Endodermal cell (in vitro differentiated cells): ENCODE measurements at regions not wholly inside any gene's neighbourhood (a gene's known extent, or its start where the extent isn't known, plus 50 kb on each side); places are given as distances from the start of the nearest gene placed in this dataset.

Source experiments
- DNase-seq: peaks from one replicate; pipeline ENCODE4 v3.0.0-alpha.2; 2017
- H3K27ac ChIP-seq: 2 replicates; pipeline ENCODE4 v1.5.1; 2013; ENCODE audit warnings: mild to moderate bottlenecking, low read depth, low read length, moderate library complexity
- H3K27me3 ChIP-seq: 2 replicates; pipeline ENCODE4 v1.6.1; 2013; ENCODE audit warnings: mild to moderate bottlenecking, low read length, moderate library complexity; ENCODE audit not compliant: insufficient read depth, control insufficient read depth, poor library complexity, severe bottlenecking
- H3K36me3 ChIP-seq: 2 replicates; pipeline ENCODE4 v1.7.0; 2013; ENCODE audit warnings: mild to moderate bottlenecking, low read length, moderate library complexity; ENCODE audit not compliant: control insufficient read depth, insufficient read depth
- H3K4me1 ChIP-seq: one replicate; pipeline ENCODE4 v1.7.0; 2013; ENCODE audit warnings: low read length; ENCODE audit not compliant: control insufficient read depth, insufficient read depth
- H3K4me3 ChIP-seq: 2 replicates; pipeline ENCODE4 v1.5.1; 2013; ENCODE audit warnings: mild to moderate bottlenecking, low read length, moderate library complexity
- H3K9ac ChIP-seq: 2 replicates; pipeline ENCODE4 v1.6.1; 2013; ENCODE audit warnings: mild to moderate bottlenecking, low read length, moderate library complexity; ENCODE audit not compliant: poor library complexity, severe bottlenecking; ENCODE audit errors: extremely low read depth
- H3K9me3 ChIP-seq: 2 replicates; pipeline ENCODE4 v1.6.1; 2013; ENCODE audit warnings: mild to moderate bottlenecking, low read length, moderate library complexity; ENCODE audit not compliant: control insufficient read depth
- H3K27ac Mint-ChIP-seq: 2 replicates; pipeline ENCODE4 v1.8.0; 2020; ENCODE audit warnings: mixed read lengths
- H3K27me3 Mint-ChIP-seq: 2 replicates; pipeline ENCODE4 v1.8.0; 2021; ENCODE audit warnings: mild to moderate bottlenecking, mixed read lengths; ENCODE audit not compliant: insufficient read depth
- H3K36me3 Mint-ChIP-seq: 2 replicates; pipeline ENCODE4 v1.8.0; 2020; ENCODE audit warnings: low read depth, mixed read lengths
- H3K4me1 Mint-ChIP-seq: 2 replicates; pipeline ENCODE4 v1.8.0; 2020; ENCODE audit warnings: mixed read lengths
- H3K4me3 Mint-ChIP-seq: 2 replicates; pipeline ENCODE4 v1.8.0; 2020; ENCODE audit warnings: mild to moderate bottlenecking, moderate library complexity, mixed read lengths
- H3K9me3 Mint-ChIP-seq: 2 replicates; pipeline ENCODE4 v1.8.0; 2020; ENCODE audit warnings: mild to moderate bottlenecking, mixed read lengths
- CTCF ChIP-seq: fragments of 200-600 bp; sonication (generic); conservative IDR thresholded peaks from 2 replicates; pipeline ENCODE4 v1.5.0; 2021; ENCODE audit warnings: antibody characterized with exemption, mild to moderate bottlenecking
- WGBS, 2 experiments: methylation state at CpG; one replicate each; pipeline versions ENCODE4 v1.1.5 to v1.1.7; 2013; ENCODE audit warnings: missing lambda C conversion rate in 2 of 2, mixed read lengths in 1 of 2; ENCODE audit not compliant: insufficient coverage in 1 of 2, insufficient read length in 1 of 2; 5-methylcytosine and 5-hydroxymethylcytosine counted together

DNA sequence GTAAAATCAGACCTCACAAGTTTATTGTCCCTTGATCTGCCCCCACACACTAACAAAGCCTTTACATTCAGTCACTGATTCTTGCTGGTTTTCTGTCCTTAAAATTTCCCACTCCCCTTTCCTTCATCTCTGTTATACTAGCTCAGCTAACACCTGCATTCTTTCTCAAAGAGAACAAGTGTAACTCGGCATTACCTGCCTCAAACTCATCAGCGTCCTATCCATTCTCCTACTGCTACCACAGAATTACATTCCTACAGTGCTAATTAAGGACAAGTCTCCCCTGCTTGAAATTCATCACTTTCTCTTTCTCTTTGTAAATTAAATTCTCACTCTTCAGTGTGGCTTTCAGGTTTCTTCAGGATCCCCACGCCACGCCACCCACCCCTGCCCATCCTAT is 773.2 kb downstream of the FRK start:
- H3K4me3 ChIP-seq, result no peak overlapping the region
- H3K4me3 Mint-ChIP-seq, result no peak overlapping the region
- H3K27ac ChIP-seq, result no peak overlapping the region
- no peaks in the 10 kb centered on the region for H3K27me3 ChIP-seq
- H3K27ac Mint-ChIP-seq, result no peak overlapping the region
- whole genome bisulfite sequencing, 2 experiments, result 82 to 93% methylated on average over 4 of the region's 4 CpGs
- H3K9me3 ChIP-seq, result no peaks in the 10 kb centered on the region
- DNase-seq, result no peak
- H3K4me1 ChIP-seq, result no peaks in the 10 kb centered on the region
- no peaks in the 10 kb centered on the region for H3K27me3 Mint-ChIP-seq
- H3K9me3 Mint-ChIP-seq, result no peaks in the 10 kb centered on the region
- H3K36me3 ChIP-seq, result no peaks in the 10 kb centered on the region
- no peaks in the 10 kb centered on the region for H3K36me3 Mint-ChIP-seq
- no peak overlapping the region for H3K9ac ChIP-seq
- no peak for TF ChIP-seq CTCF
- H3K4me1 Mint-ChIP-seq, result peaks cover 9% of the 10 kb centered on the region

DNA sequence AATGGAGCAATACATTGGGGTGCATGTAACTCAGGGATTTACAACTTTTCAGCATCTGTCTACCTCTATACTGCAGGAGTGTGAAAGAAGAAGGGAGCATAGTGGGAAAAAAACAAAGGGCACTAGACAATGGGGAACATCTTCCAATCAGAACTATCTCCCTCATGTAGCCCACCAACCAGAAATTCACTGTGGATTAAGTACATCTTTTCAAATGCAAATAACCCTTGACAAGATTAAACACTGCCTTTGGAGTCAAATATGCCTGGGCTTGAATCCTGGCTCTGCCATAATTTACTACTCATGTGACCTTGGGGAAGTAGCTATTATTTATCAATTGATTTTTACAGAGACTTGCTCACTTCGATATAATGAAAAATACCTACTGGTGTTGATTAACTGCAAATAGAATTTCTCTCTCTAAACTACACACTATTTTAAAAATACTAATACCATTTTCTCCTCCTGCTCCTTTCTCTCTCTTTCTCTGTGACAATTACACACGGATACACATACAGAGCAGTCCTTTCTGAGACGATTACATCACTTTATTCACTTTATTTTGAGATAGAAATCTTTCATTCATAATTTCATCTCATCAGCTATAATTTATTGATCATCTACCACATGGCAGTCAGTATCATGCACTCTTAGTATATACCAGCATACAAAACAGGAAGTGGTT is 783.7 kb downstream of the FRK start:
- WGBS, 2 experiments, result 90 to 93% methylated on average over 2 to 3 of the region's 3 CpGs
- no peak for DNase-seq
- no peaks in the 10 kb centered on the region for H3K4me1 ChIP-seq

GRCh38 chr6:115272311-115272710 is 788.4 kb downstream of the FRK start:
- peaks cover 14% of the 10 kb centered on the region for H3K9me3 Mint-ChIP-seq
- H3K27me3 ChIP-seq, result no peaks in the 10 kb centered on the region
- H3K4me3 ChIP-seq, result peak overlapping the region; percentile 39
- no peak for DNase-seq
- H3K4me1 ChIP-seq, result no peaks in the 10 kb centered on the region
- peaks cover 3% of the 10 kb centered on the region for H3K36me3 Mint-ChIP-seq
- no peak overlapping the region for H3K4me3 Mint-ChIP-seq
- no peaks in the 10 kb centered on the region for H3K4me1 Mint-ChIP-seq
- H3K9ac ChIP-seq, result no peak overlapping the region
- no peak overlapping the region for H3K27ac ChIP-seq
- no peaks in the 10 kb centered on the region for H3K36me3 ChIP-seq
- TF ChIP-seq CTCF, result no peak
- H3K27ac Mint-ChIP-seq, result no peak overlapping the region
- no peaks in the 10 kb centered on the region for H3K27me3 Mint-ChIP-seq
- H3K9me3 ChIP-seq, result peaks cover 26% of the 10 kb centered on the region

More for the DNA sequence above, 783.7 kb downstream of the FRK start:
- Histone ChIP-seq H3K27ac (no peak overlapping the region), H3K9ac (no peak overlapping the region), H3K4me3 (no peak overlapping the region), H3K27me3 (no peaks in the 10 kb centered on the region), H3K9me3 (peaks cover 22% of the 10 kb centered on the region), H3K36me3 (no peaks in the 10 kb centered on the region)
- Mint-ChIP-seq H3K27me3 (no peaks in the 10 kb centered on the region), H3K27ac (no peak overlapping the region), H3K4me3 (no peak overlapping the region), H3K9me3 (peaks cover 7% of the 10 kb centered on the region), H3K4me1 (no peaks in the 10 kb centered on the region), H3K36me3 (no peaks in the 10 kb centered on the region)
- no peak for TF ChIP-seq CTCF
